ENCODE measurements at regions not wholly inside any gene's neighbourhood (a gene's known extent, or its start where the extent isn't known, plus 50 kb on each side); places are given as distances from the start of the nearest gene placed in this dataset.

DNA sequence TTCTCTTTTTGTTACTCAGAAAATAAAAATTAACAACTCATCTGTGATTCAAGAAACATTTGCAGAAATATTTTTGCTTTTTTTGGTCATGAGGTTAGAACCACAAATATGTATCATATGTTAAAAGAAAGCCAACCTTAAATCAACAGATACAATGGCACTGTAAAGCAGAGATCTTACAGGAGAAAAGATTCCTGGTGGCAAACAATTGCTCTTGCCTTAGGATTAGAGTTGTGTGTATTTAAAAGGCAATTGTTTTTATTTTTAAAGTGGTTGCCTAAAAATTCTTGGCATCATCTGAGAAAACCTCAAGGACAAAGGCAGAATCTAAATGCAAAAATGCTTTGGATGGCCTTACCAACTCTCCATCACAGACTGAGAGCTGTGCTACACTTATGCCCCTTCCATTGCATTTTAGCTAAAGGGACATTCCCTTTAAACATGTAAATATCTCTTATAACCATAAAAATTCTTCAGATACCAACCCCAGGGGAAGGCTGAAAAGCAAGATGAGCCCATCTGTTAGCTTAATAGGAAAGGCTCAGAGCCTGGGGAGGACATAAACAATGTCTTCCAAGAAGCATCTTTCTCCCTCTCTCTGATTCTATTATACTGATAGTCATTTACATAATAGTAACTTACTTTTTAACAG is 100.4 kb downstream of the FAM114A2 start:
- TF ChIP-seq, protein P1, sequence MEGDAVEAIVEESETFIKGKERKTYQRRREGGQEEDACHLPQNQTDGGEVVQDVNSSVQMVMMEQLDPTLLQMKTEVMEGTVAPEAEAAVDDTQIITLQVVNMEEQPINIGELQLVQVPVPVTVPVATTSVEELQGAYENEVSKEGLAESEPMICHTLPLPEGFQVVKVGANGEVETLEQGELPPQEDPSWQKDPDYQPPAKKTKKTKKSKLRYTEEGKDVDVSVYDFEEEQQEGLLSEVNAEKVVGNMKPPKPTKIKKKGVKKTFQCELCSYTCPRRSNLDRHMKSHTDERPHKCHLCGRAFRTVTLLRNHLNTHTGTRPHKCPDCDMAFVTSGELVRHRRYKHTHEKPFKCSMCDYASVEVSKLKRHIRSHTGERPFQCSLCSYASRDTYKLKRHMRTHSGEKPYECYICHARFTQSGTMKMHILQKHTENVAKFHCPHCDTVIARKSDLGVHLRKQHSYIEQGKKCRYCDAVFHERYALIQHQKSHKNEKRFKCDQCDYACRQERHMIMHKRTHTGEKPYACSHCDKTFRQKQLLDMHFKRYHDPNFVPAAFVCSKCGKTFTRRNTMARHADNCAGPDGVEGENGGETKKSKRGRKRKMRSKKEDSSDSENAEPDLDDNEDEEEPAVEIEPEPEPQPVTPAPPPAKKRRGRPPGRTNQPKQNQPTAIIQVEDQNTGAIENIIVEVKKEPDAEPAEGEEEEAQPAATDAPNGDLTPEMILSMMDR (IDR thresholded peaks at IDR 0.05), result no peak
- no peak for TF ChIP-seq POLR2A (IDR thresholded peaks at IDR 0.05)

Data from sigmoid colon (tissue), 3 donors.